B cell (primary cell): ENCODE measurements at regions not wholly inside any gene's neighbourhood (a gene's known extent, or its start where the extent isn't known, plus 50 kb on each side); places are given as distances from the start of the nearest gene placed in this dataset.

Experiments used
- ATAC-seq: fragments of 200-7000 bp; cut with Tn5 transposase; one replicate; pipeline ENCODE4 v1.10.0; 2021; ENCODE audit warnings: low read depth, mild to moderate bottlenecking, moderate number of reproducible peaks, moderate library complexity
- CTCF ChIA-PET: fragments of 350-600 bp; sonication (Branson Sonifier 250); formaldehyde crosslinking; loops from one replicate; lab custom pipeline; 2021; ENCODE audit warnings: antibody characterized with exemption, inconsistent platforms; lab: Charles Lee
- POLR2A ChIA-PET: fragments of 350-600 bp; sonication (Branson Sonifier 250); formaldehyde crosslinking; loops from one replicate; lab custom pipeline; 2021; ENCODE audit warnings: antibody characterized with exemption; lab: Charles Lee
- DNase-seq: peaks from one replicate; pipeline ENCODE4 v3.0.0; 2013
- H2AFZ ChIP-seq: 2 replicates; pipeline ENCODE4 v1.6.1; 2012; ENCODE audit warnings: mild to moderate bottlenecking, low read depth, low read length; ENCODE audit not compliant: insufficient read depth, poor library complexity, severe bottlenecking
- H3K27ac ChIP-seq, 2 donors: 1 replicate in 1 of 2; 2 replicates in 1 of 2; pipeline ENCODE4 v1.5.1; 2012 to 2013; ENCODE audit warnings: low read length in 2 of 2, mild to moderate bottlenecking in 2 of 2, moderate library complexity in 1 of 2
- H3K27me3 ChIP-seq, 4 experiments: fragments of 200-600 bp in 1 of 4; sonication (generic) in 1 of 4; replicated peaks in 1 of 4; 1 replicate in 2 of 4; 2 replicates in 2 of 4; pipeline versions ENCODE4 v1.6.1 to v1.7.0; 2013 to 2016; ENCODE audit warnings: low read length in 3 of 4, mild to moderate bottlenecking in 2 of 4, mixed read lengths in 1 of 4, moderate library complexity in 1 of 4; ENCODE audit not compliant: insufficient read depth in 4 of 4, control insufficient read depth in 3 of 4; ENCODE audit errors: control extremely low read depth in 1 of 4
- H3K36me3 ChIP-seq, 2 experiments: replicated peaks in 1 of 2; 1 replicate in 1 of 2; 2 replicates in 1 of 2; pipeline versions ENCODE4 v1.6.1 to v1.7.1; 2013; ENCODE audit warnings: low read length in 1 of 2; ENCODE audit not compliant: insufficient read depth in 2 of 2, control insufficient read depth in 1 of 2; ENCODE audit errors: control extremely low read depth in 1 of 2, extremely low read depth in 1 of 2
- H3K4me1 ChIP-seq, 2 donors: fragments of 200-600 bp in 1 of 2; sonication (generic) in 1 of 2; 1 replicate in 1 of 2; 2 replicates in 1 of 2; pipeline versions ENCODE4 v1.5.1 to v1.6.1; 2013 to 2017; ENCODE audit warnings: low read length in 2 of 2; ENCODE audit not compliant: control insufficient read depth in 2 of 2, insufficient read depth in 2 of 2
- H3K4me2 ChIP-seq: replicated peaks from 2 replicates; pipeline ENCODE3; 2012; ENCODE audit warnings: mild to moderate bottlenecking, low read depth, low read length; ENCODE audit not compliant: poor library complexity, severe bottlenecking
- H3K4me3 ChIP-seq, 5 experiments: fragments of 200-600 bp in 1 of 5; sonication (generic) in 1 of 5; 1 replicate in 3 of 5; 2 replicates in 2 of 5; pipeline versions ENCODE4 v1.5.1 to v1.7.0; 2011 to 2016; ENCODE audit warnings: low read length in 4 of 5, mild to moderate bottlenecking in 4 of 5, low read depth in 2 of 5, control low read depth in 1 of 5, moderate library complexity in 1 of 5; ENCODE audit not compliant: insufficient read depth in 1 of 5; ENCODE audit errors: control extremely low read depth in 1 of 5, extremely low read depth in 1 of 5
- H3K79me2 ChIP-seq: fragments of 200-600 bp; sonication (generic); one replicate; pipeline ENCODE4 v1.6.0; 2016; ENCODE audit warnings: low read length; ENCODE audit not compliant: control insufficient read depth, insufficient read depth
- H3K9ac ChIP-seq: fragments of 200-600 bp; sonication (generic); 2 replicates; pipeline ENCODE4 v1.6.1; 2017; ENCODE audit warnings: mild to moderate bottlenecking, low read length, moderate library complexity
- H3K9me3 ChIP-seq, 3 donors: one replicate each; pipeline versions ENCODE4 v1.6.1 to v1.7.1; 2013; ENCODE audit warnings: low read length in 2 of 3; ENCODE audit not compliant: control insufficient read depth in 2 of 3, insufficient read depth in 1 of 3; ENCODE audit errors: control extremely low read depth in 1 of 3
- H4K20me1 ChIP-seq: 2 replicates; pipeline ENCODE4 v1.6.0; 2012; ENCODE audit warnings: mild to moderate bottlenecking, low read length; ENCODE audit not compliant: insufficient read depth, control insufficient read depth, poor library complexity, severe bottlenecking
- H3K27ac Mint-ChIP-seq: one replicate; pipeline ENCODE4 v1.8.0; 2021; ENCODE audit warnings: mixed read lengths
- H3K27me3 Mint-ChIP-seq: one replicate; pipeline ENCODE4 v1.8.0; 2021; ENCODE audit warnings: mixed read lengths
- H3K4me1 Mint-ChIP-seq: one replicate; pipeline ENCODE4 v1.8.0; 2021; ENCODE audit warnings: mixed read lengths
- H3K4me3 Mint-ChIP-seq: one replicate; pipeline ENCODE4 v1.8.0; 2021; ENCODE audit warnings: mixed read lengths
- H3K9me3 Mint-ChIP-seq: one replicate; pipeline ENCODE4 v1.8.0; 2022; ENCODE audit warnings: mixed read lengths; ENCODE audit not compliant: insufficient read depth
- CTCF ChIP-seq: fragments of 200-600 bp; IDR thresholded peaks from one replicate; pipeline ENCODE4 v1.8.0; 2022; ENCODE audit warnings: antibody characterized with exemption, mild to moderate bottlenecking
- EZH2 ChIP-seq: IDR thresholded peaks from 2 replicates; pipeline ENCODE4 v1.6.1; 2012; ENCODE audit warnings: borderline replicate concordance, low read depth, mild to moderate bottlenecking, moderate library complexity, low read length; ENCODE audit not compliant: insufficient read depth, poor library complexity, severe bottlenecking
- WGBS: methylation state at CpG from one replicate; pipeline ENCODE4 v1.1.5; 2013; ENCODE audit warnings: missing lambda C conversion rate; ENCODE audit not compliant: insufficient coverage; 5-methylcytosine and 5-hydroxymethylcytosine counted together
- intact Hi-C: fragments of 100-400 bp; cut with micrococcal nuclease; formaldehyde crosslinking; loops from one replicate; pipeline ENCODE4 v1.10.0; 2022

GRCh38 chr13:64202517-64202916, 2786.9 kb upstream of the PCDH20 start:
- Histone ChIP-seq H3K4me1 (no peaks in the 10 kb centered on the region), H3K27me3 (no peaks in the 10 kb centered on the region), H3K4me2 (no peak overlapping the region), H3K9me3 (peaks cover 0 to 7% (median 0%) of the 10 kb centered on the region in 3 donors), H3K79me2 (no peaks in the 10 kb centered on the region), H4K20me1 (no peaks in the 10 kb centered on the region), H3K4me3 (no peak overlapping the region), H2AFZ (no peak overlapping the region), H3K27ac (no peak overlapping the region), H3K36me3 (no peaks in the 10 kb centered on the region), H3K9ac (no peak overlapping the region)
- no peak overlapping the region for H3K27ac Mint-ChIP-seq
- no peak overlapping the region for H3K4me3 Mint-ChIP-seq
- DNase-seq (no peak), ATAC-seq (no peak)
- peaks cover 4% of the 10 kb centered on the region for H3K9me3 Mint-ChIP-seq
- intact Hi-C loops, result no loop called here
- TF ChIP-seq CTCF (no peak), EZH2 (no peak)
- CTCF ChIA-PET, result no interaction called here
- H3K4me1 Mint-ChIP-seq, result no peaks in the 10 kb centered on the region
- POLR2A ChIA-PET, result no interaction called here
- H3K27me3 Mint-ChIP-seq, result no peaks in the 10 kb centered on the region
- no CpG with 5 or more reads among the region's 1 CpG for WGBS

GRCh38 chr13:64197232-64197631, 2781.6 kb upstream of the PCDH20 start:
- Histone ChIP-seq H3K9ac (no peak overlapping the region), H3K9me3 (no peaks in the 10 kb centered on the region), H3K27ac (no peak overlapping the region), H3K4me3 (no peak overlapping the region), H3K36me3 (no peaks in the 10 kb centered on the region), H3K4me2 (no peak overlapping the region), H4K20me1 (no peaks in the 10 kb centered on the region), H3K4me1 (no peaks in the 10 kb centered on the region), H3K27me3 (no peaks in the 10 kb centered on the region), H2AFZ (no peak overlapping the region), H3K79me2 (no peaks in the 10 kb centered on the region)
- no peak for ATAC-seq
- Mint-ChIP-seq H3K4me3 (no peak overlapping the region), H3K4me1 (no peaks in the 10 kb centered on the region), H3K9me3 (peaks cover 9% of the 10 kb centered on the region), H3K27ac (no peak overlapping the region), H3K27me3 (no peaks in the 10 kb centered on the region)
- no peak for TF ChIP-seq CTCF
- TF ChIP-seq EZH2, result no peak
- intact Hi-C loops, result no loop called here
- DNase-seq, result no peak
- ChIA-PET CTCF (no interaction called here), POLR2A (no interaction called here)
